HCT116 (cell line): ENCODE measurements at regions not wholly inside any gene's neighbourhood (a gene's known extent, or its start where the extent isn't known, plus 50 kb on each side); places are given as distances from the start of the nearest gene placed in this dataset.

Experiments used
- ATAC-seq: fragments of 200-7000 bp; cut with Tn5 transposase; 2 replicates; pipeline ENCODE4 v1.9.1; 2020; ENCODE audit warnings: mild to moderate bottlenecking, moderate library complexity
- BruUV-seq: library from RNA; stranded (reverse); fragments of 400-500 nt; replicated peaks from 2 replicates; lab custom pipeline; 2021; lab: Mats Ljungman, UMichigan
- CTCF ChIA-PET: fragments of 300-600 bp; sonication (Branson Sonifier 250); formaldehyde crosslinking; loops from one replicate; lab custom pipeline; 2021; ENCODE audit warnings: antibody characterized with exemption; lab: Charles Lee
- POLR2A ChIA-PET: fragments of 300-600, 350-600 bp; sonication (Branson Sonifier 250); formaldehyde crosslinking; loops from one replicate; lab custom pipeline; 2021; ENCODE audit warnings: antibody characterized with exemption; lab: Charles Lee
- RAD21 ChIA-PET, 2 experiments: fragments of 300-600 bp; sonication (Branson Sonifier 250); formaldehyde crosslinking; loops; one replicate each; lab custom pipeline; 2023; ENCODE audit warnings: low total read pairs in 2 of 2; ENCODE audit not compliant: uncharacterized antibody in 2 of 2, unreplicated experiment in 2 of 2, low non-redundant PET in 1 of 2; lab: Charles Lee
- DNase-seq: peaks from one replicate; pipeline ENCODE4 v3.0.0-alpha.2; 2010; ENCODE audit warnings: low read depth, low spot score
- H2AFZ ChIP-seq: fragments of 200-600 bp; shearing (Covaris generic), sonication (generic); 2 replicates; pipeline ENCODE4 v1.6.1; 2017; ENCODE audit warnings: low read depth, mixed run types, mixed read lengths, antibody characterized with exemption, low read length; ENCODE audit not compliant: poor library complexity, severe bottlenecking
- H3K27ac ChIP-seq: 2 replicates; pipeline ENCODE4 v1.5.1; 2012; ENCODE audit warnings: low read depth, low read length
- H3K27me3 ChIP-seq: fragments of 200-600 bp; sonication (generic); 2 replicates; pipeline ENCODE4 v1.6.1; 2016; ENCODE audit warnings: mixed run types, low read length, mixed read lengths; ENCODE audit not compliant: insufficient read depth
- H3K36me3 ChIP-seq, 2 experiments: fragments of 200-500 bp in 1 of 2; fragments of 200-600 bp in 1 of 2; sonication (Bioruptor generic) in 1 of 2; sonication (generic) in 1 of 2; 2 replicates each; pipeline versions ENCODE4 v1.5.1 to v1.6.1; 2014 to 2016; ENCODE audit warnings: low read length in 2 of 2, inconsistent platforms in 1 of 2, mixed read lengths in 1 of 2, mixed run types in 1 of 2; ENCODE audit not compliant: insufficient read depth in 2 of 2, control insufficient read depth in 1 of 2
- H3K4me1 ChIP-seq, 2 experiments: fragments of 200-600 bp in 1 of 2; sonication (generic) in 1 of 2; 2 replicates each; pipeline versions ENCODE4 v1.5.1 to v1.6.1; 2012 to 2017; ENCODE audit warnings: low read length in 2 of 2, inconsistent platforms in 1 of 2, mild to moderate bottlenecking in 1 of 2, mixed read lengths in 1 of 2, mixed run types in 1 of 2, moderate library complexity in 1 of 2; ENCODE audit not compliant: insufficient read depth in 2 of 2, control insufficient read depth in 1 of 2
- H3K4me2 ChIP-seq: fragments of 200-600 bp; sonication (generic); 2 replicates; pipeline ENCODE4 v1.6.1; 2017; ENCODE audit warnings: mixed run types, low read length, mixed read lengths
- H3K4me3 ChIP-seq, 2 experiments: fragments of 200-600 bp in 1 of 2; sonication (generic) in 1 of 2; replicated peaks in 1 of 2; 2 replicates each; pipeline ENCODE4 v1.5.1; 2011 to 2016; ENCODE audit warnings: low read length in 2 of 2, control low read depth in 1 of 2, low read depth in 1 of 2, mild to moderate bottlenecking in 1 of 2, mixed read lengths in 1 of 2, mixed run types in 1 of 2
- H3K79me2 ChIP-seq: fragments of 200-600 bp; sonication (generic); 2 replicates; pipeline ENCODE4 v1.6.1; 2017; ENCODE audit warnings: mild to moderate bottlenecking, mixed run types, low read length, moderate library complexity, mixed read lengths; ENCODE audit not compliant: insufficient read depth
- H3K9ac ChIP-seq: fragments of 200-600 bp; sonication (generic); 2 replicates; pipeline ENCODE4 v1.6.1; 2016; ENCODE audit warnings: low read length, mixed read lengths
- H3K9me2 ChIP-seq: fragments of 200-600 bp; sonication (generic), shearing (Covaris generic); 2 replicates; pipeline ENCODE4 v1.6.1; 2017; ENCODE audit warnings: mixed run types, mild to moderate bottlenecking, moderate library complexity; ENCODE audit not compliant: insufficient read depth
- H3K9me3 ChIP-seq, 2 experiments: fragments of 200-500 bp in 1 of 2; fragments of 200-600 bp in 1 of 2; sonication (Bioruptor generic) in 1 of 2; sonication (generic) in 1 of 2; 2 replicates each; pipeline ENCODE4 v1.6.1; 2014 to 2017; ENCODE audit warnings: low read length in 2 of 2, mixed read lengths in 2 of 2, inconsistent platforms in 1 of 2, low read depth in 1 of 2, mild to moderate bottlenecking in 1 of 2, mixed run types in 1 of 2, moderate library complexity in 1 of 2; ENCODE audit not compliant: control insufficient read depth in 1 of 2, insufficient read depth in 1 of 2
- H4K20me1 ChIP-seq: fragments of 200-600 bp; sonication (generic), shearing (Covaris generic); 2 replicates; pipeline ENCODE4 v1.6.1; 2017; ENCODE audit warnings: mixed run types, mild to moderate bottlenecking, moderate library complexity; ENCODE audit not compliant: insufficient read depth
- CBX3 ChIP-seq: IDR thresholded peaks from 2 replicates; pipeline ENCODE4 v1.6.1; 2012; ENCODE audit warnings: low read depth
- CTCF ChIP-seq, 3 experiments: fragments of 200-600 bp in 1 of 3; sonication (generic) in 1 of 3; IDR thresholded peaks in 2 of 3; conservative IDR thresholded peaks in 1 of 3; 2 replicates each; pipeline ENCODE4 v1.5.1; 2012 to 2017; ENCODE audit warnings: low read depth in 2 of 3, low read length in 2 of 3, antibody characterized with exemption in 1 of 3, borderline replicate concordance in 1 of 3, control low read depth in 1 of 3, mild to moderate bottlenecking in 1 of 3, mixed read lengths in 1 of 3, mixed run types in 1 of 3, moderate library complexity in 1 of 3; ENCODE audit not compliant: insufficient read depth in 1 of 3
- ELF1 ChIP-seq: IDR thresholded peaks from 2 replicates; pipeline ENCODE4 v1.6.1; 2012; ENCODE audit warnings: low read depth, borderline replicate concordance
- EZH2 ChIP-seq: fragments of 200-600 bp; sonication (generic); IDR thresholded peaks from 2 replicates; pipeline ENCODE4 v1.6.1; 2017; ENCODE audit warnings: antibody characterized with exemption, mixed run types
- FOSL1 ChIP-seq: IDR thresholded peaks from 2 replicates; pipeline ENCODE4 v1.6.1; 2012; ENCODE audit warnings: low read depth
- JUND ChIP-seq: IDR thresholded peaks from 2 replicates; pipeline ENCODE4 v1.6.1; 2012
- POLR2A ChIP-seq: IDR thresholded peaks from 2 replicates; pipeline ENCODE4 v1.7.0; 2011; ENCODE audit warnings: borderline replicate concordance; ENCODE audit not compliant: insufficient read depth, insufficient read length; ENCODE audit errors: extremely low read depth
- RAD21 ChIP-seq: IDR thresholded peaks from 2 replicates; pipeline ENCODE4 v1.6.1; 2012; ENCODE audit warnings: low read depth, mild to moderate bottlenecking
- SIN3A ChIP-seq: IDR thresholded peaks from 2 replicates; pipeline ENCODE4 v1.6.1; 2012; ENCODE audit warnings: low read depth
- SP1 ChIP-seq: IDR thresholded peaks from 2 replicates; pipeline ENCODE4 v1.6.1; 2012; ENCODE audit warnings: low read depth
- SRF ChIP-seq: IDR thresholded peaks from 2 replicates; pipeline ENCODE4 v1.6.1; 2012; ENCODE audit warnings: low read depth
- TCF7L2 ChIP-seq: IDR thresholded peaks from 2 replicates; pipeline ENCODE4 v1.7.0; 2011; ENCODE audit warnings: borderline replicate concordance, inconsistent platforms; ENCODE audit not compliant: insufficient read depth, insufficient read length; ENCODE audit errors: extremely low read depth
- ZBTB33 ChIP-seq: IDR thresholded peaks from 2 replicates; pipeline ENCODE4 v1.6.1; 2011; ENCODE audit warnings: mild to moderate bottlenecking, low read length, moderate library complexity; ENCODE audit not compliant: insufficient replicate concordance; ENCODE audit errors: extremely low read depth
- ZFX ChIP-seq: fragments of 450-650 bp; IDR thresholded peaks from 2 replicates; pipeline ENCODE4 v1.6.1; 2017
- intact Hi-C: fragments of 100-400 bp; cut with micrococcal nuclease; formaldehyde crosslinking; loops from 2 replicates; pipeline ENCODE4 v1.10.0; 2022

GRCh38 chr3:5390221-5390620, 202.7 kb downstream of the EDEM1 start:
- Histone ChIP-seq H3K4me2 (peak overlapping the region; percentile 73), H2AFZ (no peak overlapping the region), H3K4me3 (no peak overlapping the region), H3K36me3 (no peaks in the 10 kb centered on the region), H4K20me1 (no peaks in the 10 kb centered on the region), H3K4me1 (peaks cover 17 to 39% of the 10 kb centered on the region in 2 experiments), H3K9me3 (no peaks in the 10 kb centered on the region), H3K27ac (no peak overlapping the region), H3K9ac (no peak overlapping the region), H3K79me2 (no peaks in the 10 kb centered on the region), H3K9me2 (no peaks in the 10 kb centered on the region), H3K27me3 (no peaks in the 10 kb centered on the region)
- ATAC-seq (no peak), DNase-seq (no peak)
- ChIA-PET POLR2A (no interaction called here), RAD21 (no interaction called here), CTCF (no interaction called here)
- BruUV-seq: no TSS peak
- TF ChIP-seq TCF7L2: no peak
- no peak for TF ChIP-seq POLR2A
- TF ChIP-seq CBX3: no peak
- no peak for TF ChIP-seq FOSL1
- TF ChIP-seq ZFX: no peak
- TF ChIP-seq EZH2: no peak
- TF ChIP-seq SRF: no peak
- TF ChIP-seq JUND: no peak
- no peak for TF ChIP-seq RAD21
- no peak for TF ChIP-seq CTCF (IDR thresholded peaks at IDR 0.05 in 2 of 3, conservative IDR thresholded peaks at IDR 0.05 in 1 of 3; ENCODE audit: borderline replicate concordance in 1 of 3, insufficient read depth in 1 of 3, low read depth in 2 of 3, low read length in 2 of 3)
- no peak for TF ChIP-seq ZBTB33
- TF ChIP-seq ELF1: no peak
- no peak for TF ChIP-seq SP1
- TF ChIP-seq SIN3A: no peak
- intact Hi-C loops: no loop called here
